ENCODE measurements at regions not wholly inside any gene's neighbourhood (a gene's known extent, or its start where the extent isn't known, plus 50 kb on each side); places are given as distances from the start of the nearest gene placed in this dataset.

DNA sequence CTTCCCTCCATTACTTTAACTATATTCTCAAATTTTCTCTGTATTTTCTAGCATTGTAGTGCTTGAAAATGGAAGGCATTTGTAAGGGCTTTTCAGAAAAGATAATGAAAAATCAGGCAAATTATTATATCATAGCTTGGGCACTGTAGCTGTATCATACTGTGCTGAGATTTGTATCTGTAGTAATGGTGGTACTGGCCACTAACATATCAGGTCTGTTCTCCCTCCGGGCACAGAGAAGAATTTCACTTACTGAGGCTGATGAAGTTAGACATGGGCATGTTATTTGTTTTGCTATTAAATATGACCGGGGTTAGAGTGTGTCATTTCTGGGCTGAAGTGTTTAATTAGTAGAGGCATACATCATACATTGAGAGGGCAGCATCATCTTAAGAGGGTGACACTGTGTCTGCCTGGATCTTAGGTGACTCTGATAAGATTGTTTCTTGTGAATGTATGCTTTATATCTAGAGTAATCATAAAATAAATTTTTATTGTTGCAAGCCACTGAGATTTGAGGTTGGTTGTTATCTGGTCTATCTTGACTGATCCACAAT, 1395.9 kb downstream of the EPHA7 start:
- no peak overlapping the region for H2AFZ ChIP-seq (ENCODE audit: low read length)
- no peak overlapping the region for H4K5ac ChIP-seq (ENCODE audit: insufficient read length, low read depth, low read length)
- no peaks in the 10 kb centered on the region for H3K4me1 ChIP-seq (ENCODE audit: insufficient read depth, low read length)
- H2BK120ac ChIP-seq (ENCODE audit: low read depth, low read length, poor library complexity, severe bottlenecking), result no peak overlapping the region
- H3T11ph ChIP-seq (ENCODE audit: low read length), result no peak overlapping the region
- H3K14ac ChIP-seq (ENCODE audit: insufficient read depth, low read length), result no peak overlapping the region
- no peak overlapping the region for H3K4me2 ChIP-seq (ENCODE audit: insufficient read depth, insufficient read length, low read length)
- no peak overlapping the region for H2BK12ac ChIP-seq (ENCODE audit: insufficient read length, low read depth, low read length)
- Mint-ChIP-seq H3K9me3 (no peaks in the 10 kb centered on the region), H3K27me3 (ENCODE audit: low read depth) (no peaks in the 10 kb centered on the region), H3K27ac (no peak overlapping the region), H3K4me1 (no peaks in the 10 kb centered on the region), H3K36me3 (ENCODE audit: insufficient read depth in 1 of 3, low read depth in 3 of 3) (no peaks in the 10 kb centered on the region), H3K4me3 (no peak overlapping the region)
- no peak overlapping the region for H3K56ac ChIP-seq (ENCODE audit: insufficient read length, low read depth, low read length)
- no peak overlapping the region for H3K9ac ChIP-seq (ENCODE audit: extremely low read depth, insufficient read length, low read length)
- H2BK5ac ChIP-seq (ENCODE audit: insufficient read length, low read length), result no peak overlapping the region
- H3K4ac ChIP-seq (ENCODE audit: low read depth, low read length), result no peak overlapping the region
- no peaks in the 10 kb centered on the region for H3K9me3 ChIP-seq (ENCODE audit: control insufficient read depth, low read depth, low read length)
- no peak overlapping the region for H3K27ac ChIP-seq (ENCODE audit: insufficient read length, low read depth, low read length)
- H3K79me1 ChIP-seq (ENCODE audit: insufficient read depth, low read depth, low read length, poor library complexity, severe bottlenecking), result no peaks in the 10 kb centered on the region
- H3K27me3 ChIP-seq (ENCODE audit: insufficient read depth, low read length), result no peaks in the 10 kb centered on the region
- H2AK5ac ChIP-seq (ENCODE audit: insufficient read length, low read length), result no peak overlapping the region
- H4K8ac ChIP-seq (replicated peaks; ENCODE audit: insufficient read length, low read depth, low read length), result no peak overlapping the region
- WGBS (ENCODE audit: extremely low coverage, insufficient read length, low lambda C conversion rate), result no CpG with 5 or more reads among the region's 2 CpGs
- H4K20me1 ChIP-seq (ENCODE audit: control insufficient read depth, insufficient read depth, insufficient read length), result peaks cover 2% of the 10 kb centered on the region
- no peak for DNase-seq
- TF ChIP-seq, protein P1, sequence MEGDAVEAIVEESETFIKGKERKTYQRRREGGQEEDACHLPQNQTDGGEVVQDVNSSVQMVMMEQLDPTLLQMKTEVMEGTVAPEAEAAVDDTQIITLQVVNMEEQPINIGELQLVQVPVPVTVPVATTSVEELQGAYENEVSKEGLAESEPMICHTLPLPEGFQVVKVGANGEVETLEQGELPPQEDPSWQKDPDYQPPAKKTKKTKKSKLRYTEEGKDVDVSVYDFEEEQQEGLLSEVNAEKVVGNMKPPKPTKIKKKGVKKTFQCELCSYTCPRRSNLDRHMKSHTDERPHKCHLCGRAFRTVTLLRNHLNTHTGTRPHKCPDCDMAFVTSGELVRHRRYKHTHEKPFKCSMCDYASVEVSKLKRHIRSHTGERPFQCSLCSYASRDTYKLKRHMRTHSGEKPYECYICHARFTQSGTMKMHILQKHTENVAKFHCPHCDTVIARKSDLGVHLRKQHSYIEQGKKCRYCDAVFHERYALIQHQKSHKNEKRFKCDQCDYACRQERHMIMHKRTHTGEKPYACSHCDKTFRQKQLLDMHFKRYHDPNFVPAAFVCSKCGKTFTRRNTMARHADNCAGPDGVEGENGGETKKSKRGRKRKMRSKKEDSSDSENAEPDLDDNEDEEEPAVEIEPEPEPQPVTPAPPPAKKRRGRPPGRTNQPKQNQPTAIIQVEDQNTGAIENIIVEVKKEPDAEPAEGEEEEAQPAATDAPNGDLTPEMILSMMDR (conservative IDR thresholded peaks at IDR 0.05), result no peak
- H3K23me2 ChIP-seq (ENCODE audit: insufficient read length, low read depth, low read length, poor library complexity, severe bottlenecking), result no peaks in the 10 kb centered on the region
- no peak overlapping the region for H4K91ac ChIP-seq (ENCODE audit: insufficient read length, low read depth, low read length)
- H2BK20ac ChIP-seq (ENCODE audit: low read depth, low read length, poor library complexity, severe bottlenecking), result no peak overlapping the region
- no peak overlapping the region for H3K23ac ChIP-seq (ENCODE audit: insufficient read length, low read depth, low read length)
- H2BK15ac ChIP-seq (ENCODE audit: low read depth, low read length), result no peak overlapping the region
- no peak overlapping the region for H3K18ac ChIP-seq (ENCODE audit: insufficient read length, low read depth, low read length)
- H3K79me2 ChIP-seq (ENCODE audit: insufficient read depth, low read length), result no peaks in the 10 kb centered on the region

Data from H9 (cell line).